Liver (tissue), 8 donors: ENCODE measurements at regions not wholly inside any gene's neighbourhood (a gene's known extent, or its start where the extent isn't known, plus 50 kb on each side); places are given as distances from the start of the nearest gene placed in this dataset.

Source experiments
- DNase-seq: peaks from one replicate; pipeline ENCODE4 v3.0.0-alpha.2; 2017; ENCODE audit warnings: low spot score
- H3K27ac ChIP-seq, 2 donors: one replicate each; pipeline ENCODE4 v1.7.0; 2013; ENCODE audit warnings: inconsistent platforms in 2 of 2, low read length in 2 of 2, control low read depth in 1 of 2, low read depth in 1 of 2, mild to moderate bottlenecking in 1 of 2
- H3K27me3 ChIP-seq, 4 donors: one replicate each; pipeline versions ENCODE4 v1.6.1 to v1.7.0; 2013; ENCODE audit warnings: low read length in 3 of 4, inconsistent platforms in 1 of 4, mild to moderate bottlenecking in 1 of 4, moderate library complexity in 1 of 4; ENCODE audit not compliant: control insufficient read depth in 4 of 4, insufficient read depth in 4 of 4
- H3K36me3 ChIP-seq, 4 donors: one replicate each; pipeline versions ENCODE4 v1.6.1 to v1.7.0; 2013; ENCODE audit warnings: low read length in 3 of 4, mild to moderate bottlenecking in 3 of 4, low read depth in 1 of 4, moderate library complexity in 1 of 4; ENCODE audit not compliant: control insufficient read depth in 4 of 4, insufficient read depth in 3 of 4
- H3K4me1 ChIP-seq, 4 donors: one replicate each; pipeline versions ENCODE4 v1.6.1 to v1.7.0; 2013; ENCODE audit warnings: low read length in 3 of 4, mild to moderate bottlenecking in 3 of 4, moderate library complexity in 1 of 4; ENCODE audit not compliant: control insufficient read depth in 4 of 4, insufficient read depth in 4 of 4
- H3K4me3 ChIP-seq, 3 donors: one replicate each; pipeline versions ENCODE4 v1.6.1 to v1.7.0; 2013; ENCODE audit warnings: low read length in 3 of 3, control low read depth in 1 of 3, low read depth in 1 of 3, mild to moderate bottlenecking in 1 of 3
- H3K9ac ChIP-seq, 2 donors: one replicate each; pipeline ENCODE4 v1.7.0; 2013; ENCODE audit warnings: low read length in 2 of 2, mild to moderate bottlenecking in 2 of 2, moderate library complexity in 2 of 2, control low read depth in 1 of 2, low read depth in 1 of 2
- H3K9me3 ChIP-seq, 4 donors: one replicate each; pipeline versions ENCODE4 v1.6.1 to v1.7.0; 2013; ENCODE audit warnings: low read length in 3 of 4; ENCODE audit not compliant: control insufficient read depth in 4 of 4
- ATF3 ChIP-seq: IDR thresholded peaks from 2 replicates; pipeline ENCODE4 v1.6.1; 2016; ENCODE audit warnings: antibody characterized with exemption
- CTCF ChIP-seq: fragments of 150-350 bp; IDR thresholded peaks from 2 replicates; pipeline ENCODE4 v1.5.1; 2017; ENCODE audit warnings: improper control_type of control experiment, low read depth, low read length; ENCODE audit not compliant: missing input control
- EGR1 ChIP-seq, 2 donors: IDR thresholded peaks; 2 replicates each; pipeline ENCODE4 v1.6.1; 2016 to 2018; ENCODE audit warnings: antibody characterized with exemption in 2 of 2, low read depth in 2 of 2
- FOXA2 ChIP-seq: IDR thresholded peaks from 2 replicates; pipeline ENCODE4 v1.6.1; 2016; ENCODE audit warnings: antibody characterized with exemption
- GABPA ChIP-seq, 2 donors: IDR thresholded peaks in 1 of 2; conservative IDR thresholded peaks in 1 of 2; 2 replicates each; pipeline ENCODE4 v1.6.1; 2016; ENCODE audit warnings: antibody characterized with exemption in 2 of 2, mild to moderate bottlenecking in 1 of 2, moderate library complexity in 1 of 2
- HNF4A ChIP-seq, 2 donors: conservative IDR thresholded peaks; 2 replicates each; pipeline ENCODE4 v1.6.1; 2016; ENCODE audit warnings: antibody characterized with exemption in 2 of 2, mild to moderate bottlenecking in 2 of 2
- HNF4G ChIP-seq: IDR thresholded peaks from 2 replicates; pipeline ENCODE4 v1.6.1; 2016; ENCODE audit warnings: antibody characterized with exemption
- NR2F2 ChIP-seq: IDR thresholded peaks from 2 replicates; pipeline ENCODE4 v1.6.1; 2016; ENCODE audit warnings: antibody characterized with exemption
- RAD21 ChIP-seq, 2 donors: IDR thresholded peaks; 2 replicates each; pipeline ENCODE4 v1.6.1; 2016; ENCODE audit warnings: antibody characterized with exemption in 2 of 2, mild to moderate bottlenecking in 2 of 2
- REST ChIP-seq: IDR thresholded peaks from 2 replicates; pipeline ENCODE4 v1.6.1; 2016; ENCODE audit warnings: antibody characterized with exemption, mild to moderate bottlenecking
- RXRA ChIP-seq, 2 donors: IDR thresholded peaks; 2 replicates each; pipeline ENCODE4 v1.6.1; 2017 to 2018; ENCODE audit warnings: antibody characterized with exemption in 2 of 2, mild to moderate bottlenecking in 1 of 2
- SP1 ChIP-seq: IDR thresholded peaks from 2 replicates; pipeline ENCODE4 v1.6.1; 2018; ENCODE audit warnings: antibody characterized with exemption, mild to moderate bottlenecking
- TAF1 ChIP-seq: conservative IDR thresholded peaks from 2 replicates; pipeline ENCODE4 v1.6.1; 2016; ENCODE audit warnings: antibody characterized with exemption, mild to moderate bottlenecking
- YY1 ChIP-seq: IDR thresholded peaks from 2 replicates; pipeline ENCODE4 v1.6.1; 2016; ENCODE audit warnings: antibody characterized with exemption, mild to moderate bottlenecking
- WGBS: extraction: QIAGEN DNeasy Blood & Tissue Kit; methylation state at CpG from one replicate; pipeline ENCODE4 v1.1.7; 2013; 5-methylcytosine and 5-hydroxymethylcytosine counted together
- donor health status: healthy.
- donor health status: healthy.
- donor health status: healthy.
- donor health status: healthy.
- donor health status: healthy.

GRCh38 chr7:106471021-106471420, 186.2 kb upstream of the NAMPT start (continued):
- TF ChIP-seq CTCF: no peak

- Histone ChIP-seq H3K4me3 (no peak overlapping the region), H3K9me3 (no peaks in the 10 kb centered on the region), H3K27ac (no peak overlapping the region), H3K9ac (no peak overlapping the region), H3K27me3 (no peaks in the 10 kb centered on the region), H3K36me3 (no peaks in the 10 kb centered on the region), H3K4me1 (peaks cover 0 to 15% (median 2%) of the 10 kb centered on the region in 4 donors)
- DNase-seq: no peak
- TF ChIP-seq RAD21 (IDR thresholded peaks at IDR 0.05): peak in 1 of 2 donors; percentile 9
- no peak for TF ChIP-seq CTCF
- WGBS: 70% methylated on average over 5 of the region's 5 CpGs
Observed at GRCh38 chr7:106466867-106467266, 182.1 kb upstream of the NAMPT start.

GRCh38 chr7:106465704-106466468, 181.1 kb upstream of the NAMPT start:
- WGBS: 83% methylated on average over 5 of the region's 5 CpGs
- peaks cover 0 to 17% (median 3%) of the 10 kb centered on the region in 4 donors for H3K4me1 ChIP-seq
- H3K27ac ChIP-seq: no peak overlapping the region
- H3K36me3 ChIP-seq: no peaks in the 10 kb centered on the region
- no peaks in the 10 kb centered on the region for H3K27me3 ChIP-seq
- no peak overlapping the region for H3K9ac ChIP-seq
- no peak for TF ChIP-seq FOXA2
- TF ChIP-seq RXRA (IDR thresholded peaks at IDR 0.05): peak in 1 of 2 donors; percentile 18
- no peak for TF ChIP-seq SP1
- TF ChIP-seq NR2F2: peak; percentile 88
- no peaks in the 10 kb centered on the region for H3K9me3 ChIP-seq
- DNase-seq: no peak
- H3K4me3 ChIP-seq: no peak overlapping the region

GRCh38 chr7:106464651-106465050, 179.9 kb upstream of the NAMPT start:
- Histone ChIP-seq H3K9me3 (no peaks in the 10 kb centered on the region), H3K27ac (no peak overlapping the region), H3K4me3 (no peak overlapping the region), H3K27me3 (no peaks in the 10 kb centered on the region), H3K4me1 (peaks cover 2 to 17% (median 6%) of the 10 kb centered on the region in 4 donors), H3K9ac (no peak overlapping the region), H3K36me3 (no peaks in the 10 kb centered on the region)
- no peak for DNase-seq
- WGBS: 70% methylated on average over 2 of the region's 2 CpGs
- TF ChIP-seq RXRA (IDR thresholded peaks at IDR 0.05) (no peak), HNF4G (no peak), FOXA2 (no peak), REST (no peak), HNF4A (conservative IDR thresholded peaks at IDR 0.05) (no peak), EGR1 (IDR thresholded peaks at IDR 0.05; ENCODE audit: low read depth in 2 of 2) (no peak), GABPA (IDR thresholded peaks at IDR 0.05 in 1 of 2, conservative IDR thresholded peaks at IDR 0.05 in 1 of 2) (no peak), CTCF (no peak), RAD21 (IDR thresholded peaks at IDR 0.05) (no peak), TAF1 (no peak), ATF3 (no peak), SP1 (no peak), YY1 (no peak)
